ENCODE measurements at regions not wholly inside any gene's neighbourhood (a gene's known extent, or its start where the extent isn't known, plus 50 kb on each side); places are given as distances from the start of the nearest gene placed in this dataset.

DNA sequence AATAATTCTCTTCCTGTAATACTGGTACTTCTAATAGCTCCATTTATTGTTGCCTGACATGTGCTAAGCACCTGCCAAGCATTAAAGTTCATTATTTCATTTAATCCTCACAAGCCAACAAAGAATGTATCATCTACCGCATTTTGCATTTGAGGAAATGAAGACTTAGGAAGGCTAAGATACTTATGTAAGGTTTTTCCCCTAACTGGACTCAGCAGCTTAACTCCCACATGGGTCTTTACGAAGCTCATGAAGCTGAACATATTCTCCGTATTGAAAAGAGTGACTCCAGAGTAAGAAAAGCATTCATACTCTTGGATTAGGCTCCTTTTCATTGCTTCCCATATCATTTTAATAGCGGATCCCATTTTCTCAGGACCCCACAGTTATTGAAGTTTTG lies 155.7 kb upstream of the TMEM72 start:
- TF ChIP-seq, protein P1, sequence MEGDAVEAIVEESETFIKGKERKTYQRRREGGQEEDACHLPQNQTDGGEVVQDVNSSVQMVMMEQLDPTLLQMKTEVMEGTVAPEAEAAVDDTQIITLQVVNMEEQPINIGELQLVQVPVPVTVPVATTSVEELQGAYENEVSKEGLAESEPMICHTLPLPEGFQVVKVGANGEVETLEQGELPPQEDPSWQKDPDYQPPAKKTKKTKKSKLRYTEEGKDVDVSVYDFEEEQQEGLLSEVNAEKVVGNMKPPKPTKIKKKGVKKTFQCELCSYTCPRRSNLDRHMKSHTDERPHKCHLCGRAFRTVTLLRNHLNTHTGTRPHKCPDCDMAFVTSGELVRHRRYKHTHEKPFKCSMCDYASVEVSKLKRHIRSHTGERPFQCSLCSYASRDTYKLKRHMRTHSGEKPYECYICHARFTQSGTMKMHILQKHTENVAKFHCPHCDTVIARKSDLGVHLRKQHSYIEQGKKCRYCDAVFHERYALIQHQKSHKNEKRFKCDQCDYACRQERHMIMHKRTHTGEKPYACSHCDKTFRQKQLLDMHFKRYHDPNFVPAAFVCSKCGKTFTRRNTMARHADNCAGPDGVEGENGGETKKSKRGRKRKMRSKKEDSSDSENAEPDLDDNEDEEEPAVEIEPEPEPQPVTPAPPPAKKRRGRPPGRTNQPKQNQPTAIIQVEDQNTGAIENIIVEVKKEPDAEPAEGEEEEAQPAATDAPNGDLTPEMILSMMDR (IDR thresholded peaks at IDR 0.05), result no peak
- TF ChIP-seq POLR2A (IDR thresholded peaks at IDR 0.05), result no peak

Measured in body of pancreas (tissue), 4 donors.